Activated CD4-positive, alpha-beta T cell treated with anti-CD3 and anti-CD28 coated beads for 24 hours (primary cell): ENCODE measurements at regions not wholly inside any gene's neighbourhood (a gene's known extent, or its start where the extent isn't known, plus 50 kb on each side); places are given as distances from the start of the nearest gene placed in this dataset.
"Not testable (repeated sequence)": the region's sequence is repeated elsewhere in the genome, so short reads cannot be mapped to it uniquely, and the experiment has no call there.

Experiments used
- DNase-seq, 2 donors: peaks; one replicate each; pipeline ENCODE4 v3.0.0-alpha.2; 2020; ENCODE audit warnings: low read depth in 2 of 2

DNA sequence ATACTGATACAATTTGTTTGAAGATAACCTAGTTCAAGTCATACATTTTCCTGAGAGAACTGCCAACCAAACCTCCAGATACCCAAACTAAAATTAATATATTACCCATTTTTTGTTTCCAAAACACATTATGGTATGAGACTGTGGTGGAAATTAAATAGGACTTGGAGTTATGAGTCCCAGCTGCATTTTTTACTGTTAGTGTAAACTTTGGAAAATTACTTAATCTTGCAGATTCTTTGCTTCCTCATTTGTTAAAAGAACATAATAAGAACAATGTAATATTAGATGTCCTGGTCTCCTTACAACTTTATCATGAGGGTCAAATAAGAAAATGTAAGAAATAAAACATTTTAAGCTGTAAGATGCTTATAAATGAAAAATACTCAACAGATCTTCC, 98.2 kb upstream of the TRIB2 start:
- no peak for DNase-seq

DNA sequence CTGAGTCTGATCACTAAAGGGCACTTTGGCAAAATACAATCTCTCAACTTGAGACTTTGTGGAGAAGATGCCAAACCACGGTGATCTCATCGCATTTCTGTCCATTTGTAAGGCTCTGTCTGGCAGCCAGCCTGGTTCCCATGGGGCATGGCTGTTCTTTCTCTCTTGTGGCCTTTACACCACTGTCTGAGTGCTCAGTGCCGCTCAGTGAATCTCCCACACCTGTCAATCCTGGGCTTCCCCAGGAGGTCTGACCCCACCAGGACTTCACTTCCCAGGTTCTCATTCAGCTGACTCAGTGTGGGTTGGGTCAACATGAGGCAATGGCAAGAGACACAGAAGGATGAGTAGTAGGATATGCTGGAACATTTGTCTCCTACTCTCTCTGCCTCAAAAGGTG, 96.8 kb upstream of the TRIB2 start:
- DNase-seq = no peak

GRCh38 chr2:12620759-12621158, 96.0 kb upstream of the TRIB2 start:
- no peak for DNase-seq

- no peak for DNase-seq
These were observed 93.7 kb upstream of the TRIB2 start for GRCh38 chr2:12623051-12623450.

- no peak for DNase-seq
These were observed 92.4 kb upstream of the TRIB2 start for GRCh38 chr2:12624384-12624783.

DNA sequence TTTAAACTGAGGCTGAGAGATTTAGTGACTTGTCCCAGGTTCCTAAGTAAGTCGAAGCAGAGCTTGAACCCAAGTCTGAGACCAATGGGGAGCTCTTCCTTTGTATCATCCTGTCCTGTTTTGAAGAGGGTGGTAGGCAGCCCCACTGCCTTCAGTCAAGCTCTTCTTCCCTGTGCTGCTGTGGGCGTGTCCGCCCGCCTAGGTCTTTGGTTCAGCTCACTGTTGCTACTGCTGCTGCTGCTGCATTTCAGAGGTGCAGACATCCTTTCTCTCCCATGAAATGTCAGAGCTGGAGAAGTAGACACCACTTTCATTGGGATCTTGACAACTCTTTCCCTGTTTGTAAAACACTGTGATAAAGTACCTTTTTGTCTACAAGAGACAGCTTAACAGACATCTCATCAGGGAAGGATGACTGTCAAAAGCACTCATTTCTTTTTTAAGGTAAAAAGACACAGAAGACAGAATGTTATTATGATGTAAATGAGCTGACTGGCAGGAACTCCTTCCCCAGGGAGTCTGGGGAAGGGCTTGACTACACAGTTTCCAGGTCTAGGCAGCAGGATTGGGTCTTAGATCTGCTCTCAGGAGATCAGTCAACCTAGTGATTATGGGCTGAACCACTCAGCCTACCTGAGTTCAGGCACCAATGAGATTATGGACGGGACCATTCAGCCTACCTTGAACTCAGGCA, 91.7 kb upstream of the TRIB2 start:
- no peak for DNase-seq

DNA sequence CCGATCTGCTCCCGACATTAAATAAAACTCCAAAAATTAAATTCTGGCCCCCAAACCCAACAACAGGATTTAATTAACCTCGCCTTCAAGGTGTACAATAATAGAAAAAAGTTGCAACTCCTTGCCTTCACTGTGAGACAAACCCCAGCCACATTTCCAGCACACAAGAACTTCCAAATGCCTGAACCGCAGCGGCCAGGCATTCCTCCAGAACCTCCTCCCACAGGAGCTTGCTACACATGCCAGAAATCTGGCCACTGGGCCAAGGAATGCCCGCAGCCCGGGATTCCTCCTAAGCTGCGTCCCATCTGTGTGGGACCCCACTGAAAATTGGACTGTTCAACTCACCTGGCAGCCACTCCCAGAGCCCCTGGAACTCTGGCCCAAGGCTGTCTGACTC, 88.2 kb upstream of the TRIB2 start:
- DNase-seq = not testable (repeated sequence)

GRCh38 chr2:12636837-12637581, 79.7 kb upstream of the TRIB2 start:
- DNase-seq = no peak

GRCh38 chr2:12637754-12638153, 79.0 kb upstream of the TRIB2 start:
- DNase-seq = no peak

GRCh38 chr2:12641441-12641840, 75.3 kb upstream of the TRIB2 start:
- DNase-seq = no peak

GRCh38 chr2:12642332-12642731, 74.4 kb upstream of the TRIB2 start:
- no peak for DNase-seq

- no peak for DNase-seq
These were observed 73.9 kb upstream of the TRIB2 start for GRCh38 chr2:12642859-12643258.

DNA sequence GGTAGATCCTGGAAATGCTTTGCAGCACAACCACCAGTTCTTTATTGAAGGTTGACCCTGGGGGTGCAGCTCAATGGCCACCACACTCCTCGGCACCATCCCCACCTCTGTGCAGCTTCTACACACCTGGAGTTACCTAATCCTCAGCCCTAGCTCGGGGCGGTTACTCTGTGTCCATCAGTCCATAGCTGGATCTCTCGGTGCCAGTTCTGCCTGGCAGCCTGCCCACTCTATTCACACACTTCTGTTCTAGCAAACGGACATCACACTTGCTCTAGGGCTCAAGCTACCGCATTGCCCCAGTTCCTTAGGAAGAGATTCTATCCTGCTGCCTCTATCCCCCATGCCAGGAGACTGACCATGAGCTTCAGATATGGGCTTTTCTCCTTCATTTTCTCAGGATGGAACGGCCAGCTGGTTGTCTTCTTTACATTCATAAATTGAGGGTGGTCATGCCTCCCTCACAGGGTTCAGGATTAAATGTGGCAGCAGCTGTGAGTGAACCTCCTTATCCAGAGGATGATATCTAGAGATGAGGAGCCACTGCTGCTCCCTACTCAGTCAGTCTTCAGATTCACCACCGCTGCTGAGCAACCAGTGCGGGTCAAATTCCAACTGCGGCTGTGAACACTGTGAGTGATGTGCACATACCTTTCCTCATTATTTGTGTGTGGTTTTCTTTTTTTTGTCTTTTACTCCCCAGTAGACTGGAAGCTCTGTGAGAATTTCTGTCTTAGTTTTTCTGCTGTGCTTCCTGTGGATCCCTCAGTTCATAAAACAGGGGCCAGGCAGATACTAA, 66.9 kb upstream of the TRIB2 start:
- DNase-seq = no peak

DNA sequence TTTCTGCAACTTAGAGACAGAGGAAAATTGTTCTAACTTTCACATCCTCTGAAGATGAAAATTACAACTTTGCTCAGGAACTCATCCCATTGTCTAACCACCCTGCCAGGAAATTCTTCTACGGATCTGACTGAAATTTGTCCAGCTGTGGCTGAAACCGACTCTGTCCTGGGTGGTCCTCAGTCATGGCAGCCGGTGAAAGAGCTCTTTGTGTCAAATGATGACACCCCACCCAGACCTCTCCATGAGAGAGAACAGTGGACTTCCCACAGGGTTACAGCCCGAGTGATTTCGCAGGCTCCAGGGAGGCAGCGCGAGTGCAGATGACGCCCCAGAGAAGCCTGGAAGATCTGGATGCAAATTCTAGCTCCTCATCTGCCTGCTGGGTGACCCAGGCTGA, 65.1 kb upstream of the TRIB2 start:
- DNase-seq = no peak

DNA sequence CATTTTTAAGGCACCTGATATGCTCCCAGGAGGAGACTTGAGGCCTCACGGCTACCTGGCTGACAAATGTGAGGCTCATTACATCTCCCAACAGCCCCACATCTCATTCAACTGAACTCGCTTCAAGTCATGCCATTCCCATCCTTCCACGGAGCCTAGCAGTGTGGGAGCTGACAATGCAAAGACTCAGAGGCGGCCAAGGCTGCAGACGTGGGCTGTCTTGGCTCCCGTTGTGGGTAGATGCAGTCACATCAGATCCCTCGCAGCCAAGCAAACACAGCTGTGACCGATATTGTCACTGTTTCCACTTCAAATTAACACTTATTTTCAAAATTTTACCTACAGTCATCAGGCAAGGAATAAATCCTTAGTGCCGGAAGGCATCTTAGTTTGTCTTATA, 64.0 kb upstream of the TRIB2 start:
- no peak for DNase-seq

DNA sequence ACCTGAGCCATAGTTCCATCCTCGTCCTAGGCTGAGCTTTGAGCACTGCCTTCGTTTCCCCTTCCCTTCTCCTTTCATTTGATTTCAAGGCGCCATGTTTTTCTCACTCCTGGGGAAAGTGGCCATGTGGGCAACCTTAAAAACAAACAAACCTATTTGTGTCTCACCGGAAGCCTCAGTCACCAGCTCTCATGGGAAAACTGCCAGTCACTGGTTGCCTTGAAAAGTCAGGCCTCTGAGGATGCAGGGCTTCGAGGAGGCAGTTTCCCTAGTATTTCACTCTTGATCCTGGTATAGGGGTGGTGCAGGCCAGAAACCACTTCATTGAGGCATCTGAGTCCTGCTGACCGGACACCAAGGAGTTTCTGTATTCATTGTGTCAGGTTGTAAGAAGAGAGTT, 59.2 kb upstream of the TRIB2 start:
- no peak for DNase-seq

DNA sequence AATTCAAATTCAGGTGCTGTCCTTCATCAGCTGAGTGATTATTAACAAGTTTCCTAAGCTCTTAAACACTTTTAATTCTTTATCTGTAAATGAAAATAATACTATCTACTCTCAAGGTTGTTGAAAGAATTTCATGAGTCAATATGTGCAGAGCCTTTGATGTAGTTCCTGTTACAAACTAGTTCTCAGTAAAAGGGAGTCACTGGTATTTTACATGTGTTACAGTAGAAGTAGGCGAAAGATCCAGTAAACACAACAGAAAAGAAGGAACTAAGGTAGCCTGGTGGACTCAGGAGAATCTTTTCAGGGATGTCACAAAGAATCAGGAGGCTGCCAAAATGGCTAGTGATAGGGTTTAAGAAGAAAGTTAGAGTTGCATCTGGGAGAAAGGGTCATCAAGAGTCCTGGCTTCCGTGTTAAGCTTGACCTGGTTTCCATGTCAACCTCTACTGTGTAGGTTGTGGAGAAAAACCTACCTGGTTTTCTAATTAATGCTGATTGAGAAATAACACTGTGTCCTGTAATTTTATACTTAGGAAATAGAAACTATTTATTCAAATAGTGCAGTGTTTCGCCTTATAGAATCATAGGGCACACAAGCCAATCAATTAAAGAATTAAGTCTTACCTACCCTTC, 58.3 kb upstream of the TRIB2 start:
- DNase-seq = no peak

GRCh38 chr2:12661489-12661888, 55.2 kb upstream of the TRIB2 start:
- DNase-seq = no peak

- DNase-seq = no peak
These were observed 53.3 kb upstream of the TRIB2 start for GRCh38 chr2:12663306-12664037.

GRCh38 chr2:12665334-12665733, 51.4 kb upstream of the TRIB2 start:
- DNase-seq = no peak

DNA sequence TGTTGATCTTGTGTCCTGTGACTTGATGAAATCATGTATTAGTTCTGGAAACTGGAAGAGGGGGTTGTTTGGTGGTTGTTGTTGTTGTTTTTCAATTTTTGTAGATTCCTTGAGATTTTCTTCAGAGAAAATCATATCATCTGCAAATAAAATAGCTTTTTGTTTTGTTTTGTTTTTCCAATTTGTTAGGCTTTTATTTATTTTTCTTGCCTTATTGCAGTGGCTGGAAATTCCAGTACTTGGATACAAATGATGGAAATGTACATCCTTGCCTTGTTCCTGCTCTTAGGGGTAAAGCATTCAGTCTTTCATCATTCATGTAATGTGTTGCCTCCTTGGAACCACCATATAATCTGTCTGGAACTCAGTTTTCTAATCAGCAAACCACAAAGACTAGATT, 50.3 kb upstream of the TRIB2 start:
- no peak for DNase-seq
